Loucy (cell line): ENCODE measurements at regions not wholly inside any gene's neighbourhood (a gene's known extent, or its start where the extent isn't known, plus 50 kb on each side); places are given as distances from the start of the nearest gene placed in this dataset.

Experiments used
- CTCF ChIP-seq: fragments of 200-600 bp; sonication (generic); conservative IDR thresholded peaks from 2 replicates; pipeline ENCODE4 v1.5.1; 2014; ENCODE audit warnings: mild to moderate bottlenecking, antibody characterized with exemption, low read length
- EZH2phosphoT487 ChIP-seq: fragments of 200-600 bp; IDR thresholded peaks from 2 replicates; pipeline ENCODE4 v1.6.1; 2018; ENCODE audit warnings: antibody characterized with exemption, mild to moderate bottlenecking, moderate library complexity, borderline replicate concordance

GRCh38 chr6:99811636-99812035 is 182.4 kb downstream of the MCHR2 start:
- TF ChIP-seq CTCF (no peak), EZH2phosphoT487 (no peak)
